HCT116 (cell line): ENCODE measurements at regions not wholly inside any gene's neighbourhood (a gene's known extent, or its start where the extent isn't known, plus 50 kb on each side); places are given as distances from the start of the nearest gene placed in this dataset.
"Not testable (repeated sequence)": the region's sequence is repeated elsewhere in the genome, so short reads cannot be mapped to it uniquely, and the experiment has no call there.

Source experiments
- POLR2A ChIP-seq: IDR thresholded peaks from 2 replicates; pipeline ENCODE4 v1.7.0; 2011; ENCODE audit warnings: borderline replicate concordance; ENCODE audit not compliant: insufficient read depth, insufficient read length; ENCODE audit errors: extremely low read depth
- YY1 ChIP-seq: IDR thresholded peaks from 2 replicates; pipeline ENCODE4 v1.6.1; 2011; ENCODE audit warnings: low read length, low read depth, moderate library complexity, mild to moderate bottlenecking; ENCODE audit not compliant: insufficient replicate concordance; ENCODE audit errors: extremely low read depth
- TF ChIP-seq, protein P1 (sequence below), 3 experiments: fragments of 200-600 bp in 1 of 3; sonication (generic) in 1 of 3; IDR thresholded peaks in 2 of 3; conservative IDR thresholded peaks in 1 of 3; 2 replicates each; pipeline ENCODE4 v1.5.1; 2012 to 2017; ENCODE audit warnings: low read depth in 2 of 3, low read length in 2 of 3, antibody characterized with exemption in 1 of 3, borderline replicate concordance in 1 of 3, control low read depth in 1 of 3, mild to moderate bottlenecking in 1 of 3, mixed read lengths in 1 of 3, mixed run types in 1 of 3, moderate library complexity in 1 of 3; ENCODE audit not compliant: insufficient read depth in 1 of 3

DNA sequence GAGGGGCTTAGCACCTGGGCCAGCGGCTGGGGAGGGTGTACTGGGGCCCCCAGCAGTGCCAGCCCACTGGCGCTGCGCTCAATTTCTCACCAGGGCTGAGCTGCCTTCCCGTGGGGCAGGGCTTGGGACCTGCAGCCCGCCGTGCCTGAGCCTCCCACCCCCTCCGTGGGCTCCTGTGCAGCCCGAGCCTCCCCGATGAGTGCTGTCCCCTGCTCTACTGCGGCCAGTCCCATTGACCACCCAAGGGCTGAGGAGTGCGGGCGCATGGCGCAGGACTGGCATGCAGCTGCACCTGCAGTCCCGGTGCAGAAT is 65.5 kb upstream of the SLC25A43 start:
- TF ChIP-seq YY1, POLR2A: not testable (repeated sequence)
- TF ChIP-seq, protein P1, sequence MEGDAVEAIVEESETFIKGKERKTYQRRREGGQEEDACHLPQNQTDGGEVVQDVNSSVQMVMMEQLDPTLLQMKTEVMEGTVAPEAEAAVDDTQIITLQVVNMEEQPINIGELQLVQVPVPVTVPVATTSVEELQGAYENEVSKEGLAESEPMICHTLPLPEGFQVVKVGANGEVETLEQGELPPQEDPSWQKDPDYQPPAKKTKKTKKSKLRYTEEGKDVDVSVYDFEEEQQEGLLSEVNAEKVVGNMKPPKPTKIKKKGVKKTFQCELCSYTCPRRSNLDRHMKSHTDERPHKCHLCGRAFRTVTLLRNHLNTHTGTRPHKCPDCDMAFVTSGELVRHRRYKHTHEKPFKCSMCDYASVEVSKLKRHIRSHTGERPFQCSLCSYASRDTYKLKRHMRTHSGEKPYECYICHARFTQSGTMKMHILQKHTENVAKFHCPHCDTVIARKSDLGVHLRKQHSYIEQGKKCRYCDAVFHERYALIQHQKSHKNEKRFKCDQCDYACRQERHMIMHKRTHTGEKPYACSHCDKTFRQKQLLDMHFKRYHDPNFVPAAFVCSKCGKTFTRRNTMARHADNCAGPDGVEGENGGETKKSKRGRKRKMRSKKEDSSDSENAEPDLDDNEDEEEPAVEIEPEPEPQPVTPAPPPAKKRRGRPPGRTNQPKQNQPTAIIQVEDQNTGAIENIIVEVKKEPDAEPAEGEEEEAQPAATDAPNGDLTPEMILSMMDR (IDR thresholded peaks at IDR 0.05 in 2 of 3, conservative IDR thresholded peaks at IDR 0.05 in 1 of 3; ENCODE audit: borderline replicate concordance in 1 of 3, insufficient read depth in 1 of 3, low read depth in 2 of 3, low read length in 2 of 3) = not testable (repeated sequence)
